Cerebellar cortex (tissue), 1 donor: ENCODE measurements at regions not wholly inside any gene's neighbourhood (a gene's known extent, or its start where the extent isn't known, plus 50 kb on each side); places are given as distances from the start of the nearest gene placed in this dataset.

Experiments
- DNase-seq: peaks from one replicate; pipeline ENCODE4 v3.0.0-alpha.2; 2015; ENCODE audit warnings: low spot score

DNA sequence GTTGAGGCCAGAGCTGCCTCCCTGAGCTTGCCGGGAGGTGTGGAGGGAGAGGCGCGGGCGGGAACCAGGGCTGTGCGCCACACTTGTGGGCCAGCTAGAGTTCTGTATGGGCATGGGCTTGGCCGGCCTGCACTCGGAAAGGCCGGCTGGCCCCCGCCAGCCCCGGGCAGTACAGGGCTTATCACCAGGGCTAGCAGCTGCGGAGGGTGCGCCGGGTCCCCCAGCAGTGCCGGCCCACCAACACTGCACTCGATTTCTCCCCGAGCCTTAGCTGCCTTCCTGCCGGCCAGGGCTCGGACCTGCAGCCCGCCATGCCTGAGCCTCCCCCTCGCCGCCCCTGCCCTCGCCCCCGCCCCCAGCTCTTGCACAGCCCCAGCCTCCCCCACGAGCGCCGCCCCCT lies 472.7 kb downstream of the TFAP2A start:
- no peak for DNase-seq

DNA sequence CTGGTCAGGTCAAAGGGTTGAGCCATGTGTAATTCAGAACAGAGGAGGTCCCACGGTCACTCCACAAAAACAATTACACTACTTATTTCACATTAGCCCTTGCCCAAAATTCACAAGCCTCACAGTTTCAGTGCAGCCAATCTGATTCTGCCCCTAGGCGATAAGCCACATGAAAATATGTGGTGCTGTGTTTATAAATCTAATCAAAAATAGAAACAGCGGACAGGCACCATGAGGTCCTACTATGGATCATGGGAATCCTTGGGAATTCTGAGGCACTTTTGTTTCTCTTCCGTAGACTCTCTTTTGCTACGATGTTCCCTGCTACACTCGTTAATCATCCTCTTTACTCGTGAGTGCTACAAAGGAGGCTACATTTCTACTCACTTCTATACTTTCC lies 476.1 kb downstream of the TFAP2A start:
- no peak for DNase-seq

DNA sequence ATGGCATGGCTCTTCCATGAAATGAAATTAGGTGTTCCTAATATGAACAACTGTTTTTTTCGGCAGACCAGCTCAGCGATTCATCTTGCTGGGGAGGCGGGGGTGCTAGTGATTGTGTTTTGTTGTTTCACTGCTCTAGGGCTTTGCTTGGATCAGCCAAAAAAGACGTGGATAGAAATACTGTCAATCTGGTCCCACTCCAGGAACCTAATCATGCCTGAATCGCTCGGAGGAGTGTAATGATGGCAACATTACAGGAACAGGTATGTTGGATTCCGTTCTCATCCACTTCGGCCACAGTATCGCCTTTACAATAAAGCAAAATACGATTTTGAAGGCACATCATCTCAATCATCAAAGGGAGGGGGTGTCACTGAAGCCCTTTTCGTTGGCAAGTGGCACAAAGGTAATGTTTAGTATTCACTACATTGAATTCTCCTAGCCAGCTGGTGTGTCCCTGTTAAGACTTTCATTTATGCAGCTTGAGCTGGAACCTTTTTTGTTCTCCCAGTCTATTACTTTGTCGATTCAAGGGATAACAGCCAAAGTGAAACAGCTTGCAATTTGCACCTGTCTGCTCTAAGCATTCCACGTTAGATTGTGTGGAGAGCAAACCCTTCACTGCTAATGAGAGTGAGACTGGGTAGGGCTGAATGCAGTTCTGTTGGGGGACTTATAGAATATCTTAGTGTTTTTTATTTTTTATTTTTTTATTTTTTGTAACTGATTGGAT lies 477.7 kb downstream of the TFAP2A start:
- DNase-seq: no peak

- no peak for DNase-seq
Observed at GRCh38 chr6:9936551-9936950, 478.3 kb downstream of the TFAP2A start.

DNA sequence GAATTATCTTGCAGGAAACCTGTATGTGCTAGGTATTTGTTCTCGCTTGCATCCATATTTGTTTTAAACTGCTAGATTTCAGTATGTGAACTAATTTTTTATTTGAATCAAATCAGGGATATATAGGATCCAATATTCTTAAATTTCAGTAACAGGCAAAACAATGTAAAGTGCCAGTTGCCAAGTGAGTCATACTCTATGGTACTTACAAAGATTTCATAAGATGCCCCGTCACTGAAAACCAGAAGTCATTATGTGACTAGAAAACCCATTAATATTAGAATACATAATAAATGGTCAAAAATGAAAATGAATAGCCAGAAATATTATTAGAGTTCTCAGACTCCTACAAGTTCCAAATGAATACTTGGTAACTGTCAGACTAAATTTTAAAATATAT lies 481.2 kb downstream of the TFAP2A start:
- no peak for DNase-seq

- no peak for DNase-seq
Observed at GRCh38 chr6:9927275-9927674, 487.6 kb downstream of the TFAP2A start.

GRCh38 chr6:9924971-9925370 lies 489.9 kb downstream of the TFAP2A start:
- no peak for DNase-seq

DNA sequence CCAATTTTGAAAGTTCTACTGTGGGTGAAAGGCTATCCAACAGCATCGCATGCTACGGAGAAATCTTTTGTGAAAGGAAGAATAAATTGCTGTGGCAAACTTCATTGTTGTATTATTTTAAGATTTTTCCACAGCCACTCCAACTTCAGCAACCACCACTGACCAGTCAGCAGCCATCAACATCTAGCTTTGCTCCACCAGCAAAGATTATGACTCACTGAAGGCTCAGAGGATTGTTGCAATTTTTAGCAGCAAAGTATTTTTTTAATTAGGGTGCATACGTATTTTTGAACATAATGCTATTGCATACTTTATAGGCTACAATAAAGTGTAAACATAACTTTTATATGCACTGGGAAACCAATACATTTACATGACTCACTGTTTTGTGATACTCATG lies 493.5 kb downstream of the TFAP2A start:
- DNase-seq: no peak

DNA sequence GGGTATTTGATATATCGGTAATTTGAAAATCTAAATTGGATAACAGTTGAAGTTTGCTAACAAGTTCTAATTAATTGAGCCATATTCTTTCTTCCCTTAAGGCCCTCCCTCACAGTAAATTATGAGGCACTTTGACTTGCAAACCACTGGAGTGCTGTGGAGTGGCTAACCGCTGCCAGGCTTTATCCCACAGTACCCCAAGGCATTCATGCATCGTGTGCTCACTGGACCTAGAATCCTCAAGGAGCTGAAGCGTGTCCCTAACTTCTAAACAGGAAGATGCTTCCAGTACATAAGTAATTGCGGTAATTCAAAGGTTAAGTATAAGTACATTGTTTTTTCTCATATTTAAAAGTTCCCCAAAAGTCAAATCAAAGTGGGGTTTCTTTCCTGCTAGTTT lies 499.9 kb downstream of the TFAP2A start:
- DNase-seq: no peak

DNA sequence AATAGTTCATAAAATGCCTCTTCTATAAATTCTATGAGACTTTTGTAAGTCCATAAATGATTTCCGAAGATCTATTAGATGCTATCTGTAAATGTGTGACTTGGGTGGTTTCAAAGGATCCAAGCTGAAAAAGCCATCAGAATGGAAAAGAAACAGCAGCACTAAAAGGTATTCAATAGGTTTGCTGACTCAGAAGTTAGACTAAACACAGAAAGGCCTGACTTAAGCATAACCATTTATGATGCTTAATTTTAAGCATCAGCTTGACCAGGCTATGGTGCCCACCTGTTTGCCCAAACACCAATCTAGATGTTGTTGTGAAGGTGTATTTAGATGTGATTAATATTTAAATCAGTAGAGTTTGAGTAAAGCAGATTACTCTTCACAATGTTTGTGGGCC lies 513.5 kb downstream of the TFAP2A start:
- no peak for DNase-seq

GRCh38 chr6:9896806-9897205 lies 518.1 kb downstream of the TFAP2A start:
- DNase-seq: no peak

DNA sequence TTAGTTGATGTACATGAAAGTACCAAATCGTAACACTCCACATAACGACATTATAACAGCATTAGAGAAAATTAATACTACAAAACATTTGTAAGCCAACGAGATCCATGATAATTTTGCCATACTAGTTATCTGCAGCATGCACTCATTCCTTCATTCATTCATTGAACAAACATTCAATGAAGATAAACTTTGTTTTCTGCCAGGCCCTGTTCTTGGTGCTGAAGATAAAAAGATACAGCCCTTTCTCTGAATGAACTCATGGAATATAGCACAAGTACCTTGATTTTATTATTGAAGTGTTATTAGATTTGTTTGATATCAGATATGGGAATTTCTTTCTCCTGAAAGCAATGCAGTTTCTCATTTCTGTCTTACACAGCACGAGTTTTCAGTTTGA lies 524.0 kb downstream of the TFAP2A start:
- DNase-seq: no peak

DNA sequence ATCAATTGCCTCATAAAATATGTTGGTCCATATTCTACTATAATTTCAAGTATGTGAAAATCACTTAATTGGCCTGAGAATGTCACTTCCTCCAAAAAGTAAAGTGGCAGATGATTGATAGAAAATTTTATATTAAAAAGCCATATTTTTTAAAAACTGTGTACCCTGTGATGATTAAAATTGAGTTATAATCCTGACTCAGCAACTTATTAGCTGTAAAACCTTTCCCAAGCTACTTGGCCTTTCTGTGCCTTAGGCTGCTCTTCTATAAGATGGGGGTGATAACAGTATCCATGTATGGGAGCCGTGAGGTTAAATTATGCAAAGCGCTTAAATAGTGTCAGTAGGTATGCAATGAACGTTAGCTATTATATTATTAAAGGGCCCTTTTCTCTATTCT lies 524.4 kb downstream of the TFAP2A start:
- no peak for DNase-seq

DNA sequence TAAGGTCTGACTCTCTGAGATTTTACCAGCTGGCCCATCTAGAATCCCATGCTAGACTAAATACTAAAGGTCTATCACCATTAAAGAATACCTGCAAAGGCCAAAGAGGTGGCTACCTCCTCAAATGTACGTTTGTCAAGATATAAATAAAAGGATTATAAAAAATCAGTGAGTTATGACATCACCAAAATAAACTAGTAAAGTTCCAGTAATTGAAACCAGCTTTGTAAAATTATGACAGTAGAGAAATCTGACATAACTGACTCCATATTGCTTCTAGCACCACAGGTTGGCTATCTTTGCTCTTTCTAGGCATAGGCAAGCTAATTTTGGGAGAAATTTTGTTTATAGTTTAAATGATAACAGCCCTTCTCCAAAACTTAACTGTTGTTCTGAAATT lies 536.3 kb downstream of the TFAP2A start:
- no peak for DNase-seq

DNA sequence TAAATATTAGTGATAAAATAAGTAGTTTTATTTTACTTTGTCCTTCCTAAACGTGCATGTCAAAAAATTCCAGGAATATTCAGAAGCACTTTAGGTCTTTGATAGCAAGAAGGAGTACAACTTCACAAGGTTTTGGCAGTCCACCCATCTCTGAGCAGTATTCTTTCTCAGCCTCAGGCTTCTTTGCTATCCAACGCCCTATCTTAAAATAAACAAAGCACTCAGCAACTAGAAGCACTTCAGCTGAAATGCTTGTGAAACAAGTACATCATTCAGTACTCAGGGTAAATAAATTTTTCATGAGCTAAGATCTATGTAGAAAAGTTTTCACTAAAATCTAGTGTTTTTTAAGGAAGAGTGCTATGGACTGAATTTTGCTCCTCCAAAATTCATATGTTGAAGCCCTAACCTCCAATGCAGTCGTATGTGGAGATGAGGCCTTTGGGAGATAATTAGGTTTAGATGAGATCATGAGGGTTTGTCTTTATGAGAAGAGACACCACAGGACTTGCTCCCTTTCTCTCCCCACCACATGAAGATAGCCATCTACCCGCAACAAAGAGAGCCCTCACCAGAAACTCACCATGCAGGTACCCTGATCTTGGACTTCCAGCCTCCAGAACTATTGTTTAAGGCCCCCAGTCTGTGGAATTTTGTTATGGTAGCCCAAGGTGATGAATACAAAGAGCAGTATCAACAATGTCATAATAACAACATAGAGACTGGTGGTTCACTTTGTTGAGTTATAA lies 539.1 kb downstream of the TFAP2A start:
- no peak for DNase-seq

DNA sequence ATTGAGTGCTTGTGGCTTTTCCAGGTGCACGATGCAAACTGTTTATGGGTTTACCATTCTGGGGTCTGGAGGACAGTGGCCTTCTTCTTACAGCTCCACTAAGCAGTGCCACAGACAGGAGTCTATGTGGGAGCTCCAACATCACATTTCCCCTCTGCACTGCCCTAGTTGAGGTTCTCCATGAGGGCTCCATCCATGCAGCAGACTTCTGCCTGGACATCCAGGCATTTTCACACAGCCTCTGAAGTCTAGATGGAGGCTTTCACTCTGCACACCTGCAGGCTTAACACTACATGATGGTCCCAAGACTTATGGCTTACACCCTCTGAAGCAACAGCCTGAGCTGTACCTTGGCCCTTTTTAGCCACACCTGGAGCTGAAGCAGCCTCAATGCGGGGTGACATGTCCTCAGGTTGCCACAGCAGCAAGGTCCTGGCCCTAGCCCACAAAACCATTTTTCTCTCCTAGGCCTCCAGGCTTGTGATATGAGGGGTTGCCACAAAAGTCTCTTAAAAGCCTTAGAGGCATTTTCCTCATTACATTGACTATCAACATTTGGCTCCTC lies 552.2 kb downstream of the TFAP2A start:
- no peak for DNase-seq

GRCh38 chr6:9851541-9852380 lies 563.1 kb downstream of the TFAP2A start:
- DNase-seq: no peak

GRCh38 chr6:9851006-9851405 lies 563.9 kb downstream of the TFAP2A start:
- DNase-seq: no peak

GRCh38 chr6:9848094-9848493 lies 566.8 kb downstream of the TFAP2A start:
- no peak for DNase-seq

DNA sequence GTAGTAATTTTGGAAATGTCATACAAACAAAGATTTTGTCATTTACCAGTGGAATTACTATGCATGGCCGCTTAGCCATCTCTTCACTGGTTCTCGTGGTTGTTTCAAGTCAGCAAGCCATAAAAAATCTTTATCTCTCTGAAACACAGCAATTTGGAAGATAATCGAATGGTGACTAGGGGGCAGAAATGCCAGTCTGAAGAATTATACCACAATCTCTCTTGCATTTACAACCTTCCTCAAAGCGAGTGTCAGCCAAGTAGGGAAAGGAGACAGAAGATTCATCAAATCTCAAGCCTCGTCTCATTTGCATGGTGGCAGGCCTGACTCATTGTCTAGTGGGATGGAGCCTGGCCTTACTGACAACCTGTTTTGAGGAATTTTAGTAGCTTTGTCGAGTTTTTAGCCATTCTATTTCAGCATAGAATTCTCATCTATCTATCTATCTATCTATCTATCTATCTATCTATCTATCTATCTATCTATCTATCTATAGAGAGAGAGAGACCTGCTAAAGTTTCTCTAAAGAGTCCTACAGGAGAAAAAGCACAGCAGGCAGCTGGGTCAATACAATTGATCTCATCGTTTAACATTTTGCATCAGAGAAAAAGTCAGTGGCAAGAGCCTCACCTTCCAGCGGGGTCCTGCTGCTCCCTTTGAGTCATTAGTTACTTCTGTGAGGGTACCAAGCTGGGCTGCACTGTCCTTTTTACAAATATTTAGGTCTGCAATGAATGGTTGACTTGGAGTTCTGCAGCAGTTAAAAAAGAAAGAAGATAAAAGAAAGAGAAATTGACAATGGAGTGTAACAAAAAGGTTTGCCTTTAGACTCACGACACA lies 572.8 kb downstream of the TFAP2A start:
- DNase-seq: no peak

GRCh38 chr6:9834233-9834632 lies 580.6 kb downstream of the TFAP2A start:
- DNase-seq: no peak

DNA sequence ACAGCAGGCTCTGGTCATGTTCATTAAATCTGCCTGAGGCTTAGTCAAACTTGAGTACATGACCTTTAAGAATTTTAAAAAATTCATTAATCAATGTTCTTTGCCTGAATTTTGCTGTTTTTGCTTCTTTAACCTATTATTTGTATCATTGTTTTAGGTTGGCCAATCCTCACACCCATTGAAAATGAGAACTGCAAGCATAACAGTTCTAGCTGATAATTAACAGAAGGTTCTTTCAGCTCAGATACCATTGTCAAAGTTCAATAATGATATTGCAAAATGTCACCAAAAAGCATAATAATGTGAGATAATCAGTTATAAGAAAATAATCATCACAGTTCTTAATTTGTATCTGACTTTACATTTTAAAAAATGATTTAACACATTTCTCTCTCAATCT lies 583.1 kb downstream of the TFAP2A start:
- DNase-seq: no peak
